PC-9 (cell line): ENCODE measurements at regions not wholly inside any gene's neighbourhood (a gene's known extent, or its start where the extent isn't known, plus 50 kb on each side); places are given as distances from the start of the nearest gene placed in this dataset.
"Not testable (repeated sequence)": the region's sequence is repeated elsewhere in the genome, so short reads cannot be mapped to it uniquely, and the experiment has no call there.

ENCODE experiments used
- BruUV-seq: library from RNA; stranded (reverse); fragments of 400-500 nt; replicated peaks from 2 replicates; lab custom pipeline; 2021; lab: Mats Ljungman, UMichigan
- CTCF ChIA-PET: fragments of 300-600 bp; sonication (Branson Sonifier 250); formaldehyde crosslinking; loops from one replicate; lab custom pipeline; 2022; ENCODE audit warnings: antibody characterized with exemption; lab: Charles Lee
- POLR2A ChIA-PET: fragments of 300-600 bp; sonication (Branson Sonifier 250); formaldehyde crosslinking; loops from one replicate; lab custom pipeline; 2022; ENCODE audit warnings: antibody characterized with exemption; ENCODE audit not compliant: unreplicated experiment; lab: Charles Lee
- DNase-seq, 2 experiments: peaks; one replicate each; pipeline versions ENCODE4 v3.0.0 to v3.0.0-alpha.2; 2015 to 2022; ENCODE audit warnings: mixed read lengths in 1 of 2
- H2AFZ ChIP-seq: fragments of 200-600 bp; sonication (generic); 2 replicates; pipeline ENCODE4 v1.8.1; 2017; ENCODE audit warnings: antibody characterized with exemption
- H3F3A ChIP-seq: fragments of 200-600 bp; sonication (generic); 2 replicates; pipeline ENCODE4 v1.8.1; 2017; ENCODE audit warnings: antibody characterized with exemption, mild to moderate bottlenecking, low read depth; ENCODE audit not compliant: insufficient read depth
- H3K27ac ChIP-seq: fragments of 200-600 bp; sonication (generic); 2 replicates; pipeline ENCODE4 v1.6.1; 2016; ENCODE audit warnings: mixed run types
- H3K27me3 ChIP-seq: fragments of 200-600 bp; sonication (generic); 2 replicates; pipeline ENCODE4 v1.6.1; 2016; ENCODE audit warnings: low read depth, mixed run types; ENCODE audit not compliant: insufficient read depth
- H3K36me3 ChIP-seq: fragments of 200-600 bp; sonication (generic); 2 replicates; pipeline ENCODE4 v1.6.1; 2016; ENCODE audit warnings: low read depth, mixed run types
- H3K4me1 ChIP-seq: fragments of 200-600 bp; sonication (generic); replicated peaks from 2 replicates; pipeline ENCODE4 v1.6.1; 2016; ENCODE audit warnings: mixed run types; ENCODE audit not compliant: insufficient read depth
- H3K4me2 ChIP-seq: fragments of 200-600 bp; sonication (generic); 2 replicates; pipeline ENCODE4 v1.6.1; 2017; ENCODE audit warnings: mixed run types
- H3K4me3 ChIP-seq: fragments of 200-600 bp; sonication (generic); 2 replicates; pipeline ENCODE4 v1.6.1; 2016; ENCODE audit warnings: mixed run types
- H3K79me2 ChIP-seq: fragments of 200-600 bp; sonication (generic); 2 replicates; pipeline ENCODE4 v1.6.1; 2017; ENCODE audit warnings: low read depth, mixed run types
- H3K9me2 ChIP-seq: fragments of 200-600 bp; sonication (generic); 2 replicates; pipeline ENCODE4 v1.8.1; 2017; ENCODE audit warnings: mild to moderate bottlenecking; ENCODE audit not compliant: insufficient read depth
- H3K9me3 ChIP-seq: fragments of 200-600 bp; sonication (generic); 2 replicates; pipeline ENCODE4 v1.8.1; 2016; ENCODE audit warnings: low read depth; ENCODE audit not compliant: insufficient read depth
- H4K20me1 ChIP-seq: fragments of 200-600 bp; sonication (generic); 2 replicates; pipeline ENCODE4 v1.8.1; 2017; ENCODE audit not compliant: insufficient read depth
- EZH2 ChIP-seq: fragments of 200-600 bp; sonication (generic); IDR thresholded peaks from 2 replicates; pipeline ENCODE4 v1.8.0; 2017; ENCODE audit warnings: antibody characterized with exemption, low read depth
- intact Hi-C: fragments of 100-400 bp; cut with micrococcal nuclease; formaldehyde crosslinking; loops from one replicate; pipeline ENCODE4 v1.10.0; 2022; ENCODE audit not compliant: unreplicated experiment
- TF ChIP-seq, protein P1 (sequence below): fragments of 200-600 bp; sonication (generic); conservative IDR thresholded peaks from 2 replicates; pipeline ENCODE4 v1.6.1; 2017; ENCODE audit warnings: mixed run types, antibody characterized with exemption, mild to moderate bottlenecking, moderate library complexity

DNA sequence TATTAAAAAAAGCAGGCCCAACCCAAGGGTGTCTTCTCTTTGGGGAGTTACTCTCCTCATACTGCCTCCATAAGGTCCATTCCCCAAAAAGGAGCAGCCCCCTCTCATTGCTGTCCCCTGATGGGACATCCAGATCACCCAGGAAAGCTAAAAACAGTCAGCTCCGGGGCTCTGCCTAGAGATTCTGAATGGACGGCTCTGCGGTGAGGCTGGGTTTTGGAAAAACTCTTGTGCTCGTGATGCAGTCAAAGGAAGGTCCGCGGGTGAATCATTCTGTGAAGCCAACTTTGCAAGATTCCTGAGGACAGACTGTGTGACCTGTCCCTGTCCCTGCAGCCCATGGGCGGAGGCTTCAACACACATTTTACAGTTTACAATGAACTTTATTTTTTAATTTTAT lies 351.5 kb downstream of the TYW1 start:
- POLR2A ChIA-PET, result no interaction called here
- Histone ChIP-seq H3K36me3 (no peaks in the 10 kb centered on the region), H3K27me3 (no peaks in the 10 kb centered on the region), H3K9me2 (no peaks in the 10 kb centered on the region), H3F3A (no peaks in the 10 kb centered on the region), H2AFZ (no peak overlapping the region), H3K4me2 (no peak overlapping the region), H3K4me3 (no peak overlapping the region), H3K9me3 (no peaks in the 10 kb centered on the region), H3K79me2 (no peaks in the 10 kb centered on the region), H4K20me1 (no peaks in the 10 kb centered on the region), H3K27ac (no peak overlapping the region), H3K4me1 (no peaks in the 10 kb centered on the region)
- DNase-seq, result no peak
- intact Hi-C loops, result no loop called here
- CTCF ChIA-PET, result no interaction called here
- no peak for TF ChIP-seq EZH2
- TF ChIP-seq, protein P1, sequence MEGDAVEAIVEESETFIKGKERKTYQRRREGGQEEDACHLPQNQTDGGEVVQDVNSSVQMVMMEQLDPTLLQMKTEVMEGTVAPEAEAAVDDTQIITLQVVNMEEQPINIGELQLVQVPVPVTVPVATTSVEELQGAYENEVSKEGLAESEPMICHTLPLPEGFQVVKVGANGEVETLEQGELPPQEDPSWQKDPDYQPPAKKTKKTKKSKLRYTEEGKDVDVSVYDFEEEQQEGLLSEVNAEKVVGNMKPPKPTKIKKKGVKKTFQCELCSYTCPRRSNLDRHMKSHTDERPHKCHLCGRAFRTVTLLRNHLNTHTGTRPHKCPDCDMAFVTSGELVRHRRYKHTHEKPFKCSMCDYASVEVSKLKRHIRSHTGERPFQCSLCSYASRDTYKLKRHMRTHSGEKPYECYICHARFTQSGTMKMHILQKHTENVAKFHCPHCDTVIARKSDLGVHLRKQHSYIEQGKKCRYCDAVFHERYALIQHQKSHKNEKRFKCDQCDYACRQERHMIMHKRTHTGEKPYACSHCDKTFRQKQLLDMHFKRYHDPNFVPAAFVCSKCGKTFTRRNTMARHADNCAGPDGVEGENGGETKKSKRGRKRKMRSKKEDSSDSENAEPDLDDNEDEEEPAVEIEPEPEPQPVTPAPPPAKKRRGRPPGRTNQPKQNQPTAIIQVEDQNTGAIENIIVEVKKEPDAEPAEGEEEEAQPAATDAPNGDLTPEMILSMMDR, result no peak
- no TSS peak for BruUV-seq

- H3K9me2 ChIP-seq, DNase-seq, H3F3A ChIP-seq, POLR2A ChIA-PET, H3K4me1 ChIP-seq, H3K27me3 ChIP-seq, BruUV-seq, H3K79me2 ChIP-seq, H3K4me3 ChIP-seq, H3K4me2 ChIP-seq, H3K9me3 ChIP-seq, H3K27ac ChIP-seq, H2AFZ ChIP-seq, H4K20me1 ChIP-seq, intact Hi-C loops, H3K36me3 ChIP-seq, CTCF ChIA-PET: not testable (repeated sequence)
These were observed 361.0 kb downstream of the TYW1 start for GRCh38 chr7:67357653-67358052.

GRCh38 chr7:67358316-67358715 lies 361.7 kb downstream of the TYW1 start:
- intact Hi-C loops, BruUV-seq: not testable (repeated sequence)

GRCh38 chr7:67358738-67359137 lies 362.1 kb downstream of the TYW1 start:
- H3K4me1 ChIP-seq, H3K4me2 ChIP-seq, H3K4me3 ChIP-seq, H3K27ac ChIP-seq, POLR2A ChIA-PET, H3K79me2 ChIP-seq, intact Hi-C loops, H3K9me3 ChIP-seq, H4K20me1 ChIP-seq, H3F3A ChIP-seq, BruUV-seq, H3K27me3 ChIP-seq, H3K9me2 ChIP-seq, H3K36me3 ChIP-seq, H2AFZ ChIP-seq, CTCF ChIA-PET, DNase-seq: not testable (repeated sequence)

More at GRCh38 chr7:67358316-67358715, 361.7 kb downstream of the TYW1 start:
- H3K4me3 ChIP-seq, POLR2A ChIA-PET, H3K4me1 ChIP-seq, H3F3A ChIP-seq, DNase-seq, H3K9me3 ChIP-seq, H4K20me1 ChIP-seq, H2AFZ ChIP-seq, H3K79me2 ChIP-seq, H3K9me2 ChIP-seq, H3K36me3 ChIP-seq, H3K27ac ChIP-seq, H3K4me2 ChIP-seq, H3K27me3 ChIP-seq, CTCF ChIA-PET: not testable (repeated sequence)
